Thymus (tissue), 11 donors: ENCODE measurements at regions not wholly inside any gene's neighbourhood (a gene's known extent, or its start where the extent isn't known, plus 50 kb on each side); places are given as distances from the start of the nearest gene placed in this dataset.
"Not testable (repeated sequence)": the region's sequence is repeated elsewhere in the genome, so short reads cannot be mapped to it uniquely, and the experiment has no call there.

ENCODE experiments used
- DNase-seq, 9 donors: peaks; one replicate each; pipeline ENCODE4 v3.0.0-alpha.2; 2013; ENCODE audit warnings: low spot score in 9 of 9, low read depth in 6 of 9, missing footprints in 1 of 9
- H3K27ac ChIP-seq, 2 donors: one replicate each; pipeline ENCODE4 v1.5.1; 2013; ENCODE audit warnings: control low read depth in 1 of 2, low read depth in 1 of 2, low read length in 1 of 2, mild to moderate bottlenecking in 1 of 2, moderate library complexity in 1 of 2
- H3K27me3 ChIP-seq, 2 donors: one replicate each; pipeline ENCODE4 v1.5.1; 2013; ENCODE audit warnings: low read length in 1 of 2; ENCODE audit not compliant: control insufficient read depth in 2 of 2, insufficient read depth in 1 of 2
- H3K36me3 ChIP-seq, 2 donors: one replicate each; pipeline ENCODE4 v1.5.1; 2013; ENCODE audit warnings: low read length in 1 of 2, mild to moderate bottlenecking in 1 of 2, moderate library complexity in 1 of 2; ENCODE audit not compliant: control insufficient read depth in 2 of 2, insufficient read depth in 2 of 2
- H3K4me1 ChIP-seq, 2 donors: one replicate each; pipeline ENCODE4 v1.5.1; 2013; ENCODE audit warnings: low read length in 2 of 2; ENCODE audit not compliant: control insufficient read depth in 2 of 2, insufficient read depth in 2 of 2
- H3K4me3 ChIP-seq, 2 donors: one replicate each; pipeline ENCODE4 v1.5.1; 2013; ENCODE audit warnings: low read length in 2 of 2, control low read depth in 1 of 2, mild to moderate bottlenecking in 1 of 2
- H3K9me3 ChIP-seq, 2 donors: one replicate each; pipeline ENCODE4 v1.5.1; 2013; ENCODE audit warnings: low read length in 1 of 2, mild to moderate bottlenecking in 1 of 2; ENCODE audit not compliant: control insufficient read depth in 2 of 2, insufficient read depth in 1 of 2
- WGBS: extraction: QIAGEN DNeasy Blood & Tissue Kit; methylation state at CpG from one replicate; pipeline ENCODE4 v1.1.7; 2013; 5-methylcytosine and 5-hydroxymethylcytosine counted together
- donor health status: healthy.

DNA sequence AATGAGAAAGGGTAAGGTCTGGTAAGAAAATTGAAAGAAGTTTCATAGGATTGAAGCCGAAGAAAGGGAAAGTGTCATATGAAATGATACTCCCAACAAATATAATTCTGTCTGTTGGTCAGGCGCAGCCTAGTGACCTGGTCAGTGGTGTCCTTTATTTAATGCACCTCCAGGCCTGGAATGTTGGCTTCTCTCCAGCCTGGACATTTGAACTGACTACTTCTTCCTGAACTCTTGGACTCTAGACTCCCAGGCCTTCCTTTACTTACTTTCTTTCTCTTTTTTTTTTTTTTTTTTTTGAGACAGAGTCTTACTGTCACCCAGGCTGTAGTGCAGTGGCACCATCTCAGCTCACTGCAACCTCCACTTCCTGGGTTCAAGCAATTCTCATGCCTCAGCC, 1381.5 kb upstream of the WWC1 start:
- no peaks in the 10 kb centered on the region for H3K9me3 ChIP-seq
- no peak overlapping the region for H3K4me3 ChIP-seq
- no peaks in the 10 kb centered on the region for H3K27me3 ChIP-seq
- DNase-seq = no peak
- WGBS = 100% methylated on average over 2 of the region's 2 CpGs
- no peak overlapping the region for H3K27ac ChIP-seq
- H3K36me3 ChIP-seq = no peaks in the 10 kb centered on the region
- H3K4me1 ChIP-seq = no peaks in the 10 kb centered on the region

DNA sequence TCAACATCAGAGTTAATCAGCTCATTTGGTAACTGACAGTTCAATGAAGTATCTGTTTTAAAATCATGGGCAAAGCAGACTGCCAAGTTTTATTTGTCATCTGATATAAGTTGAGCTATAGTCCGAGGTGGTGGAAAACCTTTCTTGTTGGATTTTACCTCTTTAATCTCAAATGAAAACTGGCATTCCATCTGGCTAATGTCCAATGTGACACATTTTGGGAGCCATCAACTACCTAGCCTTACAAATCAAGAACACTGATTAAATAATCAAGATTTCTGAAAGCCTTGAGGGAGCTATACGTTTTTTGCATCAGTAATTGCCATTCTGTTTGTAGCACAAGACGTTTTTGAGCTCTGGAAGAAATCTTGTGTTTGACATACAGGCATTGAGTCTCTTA, 1380.5 kb upstream of the WWC1 start:
- 64% methylated on average over 3 of the region's 3 CpGs for WGBS
- Histone ChIP-seq H3K27ac (no peak overlapping the region), H3K4me1 (no peaks in the 10 kb centered on the region), H3K9me3 (no peaks in the 10 kb centered on the region), H3K27me3 (no peaks in the 10 kb centered on the region), H3K4me3 (no peak overlapping the region), H3K36me3 (no peaks in the 10 kb centered on the region)
- no peak for DNase-seq

DNA sequence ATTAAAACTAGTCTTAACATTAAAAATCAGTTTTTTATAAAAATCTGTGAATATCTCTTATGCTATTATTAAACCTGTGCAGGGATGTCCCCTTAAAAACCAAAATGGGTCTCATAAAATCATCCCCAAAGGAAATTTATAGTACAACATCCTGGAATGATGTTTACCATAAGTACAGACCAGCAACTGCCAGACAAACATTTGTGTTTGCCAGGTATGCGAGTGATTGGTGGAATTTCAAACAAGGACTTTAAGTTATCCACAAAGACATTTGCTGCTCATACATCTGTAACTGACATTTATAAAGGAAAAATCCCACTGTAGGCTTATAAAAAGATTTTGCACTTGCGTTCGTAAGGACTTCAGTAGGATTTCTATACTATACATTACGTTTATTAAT, 1375.4 kb upstream of the WWC1 start:
- no peaks in the 10 kb centered on the region for H3K9me3 ChIP-seq
- no peak overlapping the region for H3K4me3 ChIP-seq
- H3K4me1 ChIP-seq = no peaks in the 10 kb centered on the region
- no peak for DNase-seq
- H3K27me3 ChIP-seq = no peaks in the 10 kb centered on the region
- H3K36me3 ChIP-seq = no peaks in the 10 kb centered on the region
- H3K27ac ChIP-seq = no peak overlapping the region
- WGBS = 97% methylated on average over 4 of the region's 4 CpGs

DNA sequence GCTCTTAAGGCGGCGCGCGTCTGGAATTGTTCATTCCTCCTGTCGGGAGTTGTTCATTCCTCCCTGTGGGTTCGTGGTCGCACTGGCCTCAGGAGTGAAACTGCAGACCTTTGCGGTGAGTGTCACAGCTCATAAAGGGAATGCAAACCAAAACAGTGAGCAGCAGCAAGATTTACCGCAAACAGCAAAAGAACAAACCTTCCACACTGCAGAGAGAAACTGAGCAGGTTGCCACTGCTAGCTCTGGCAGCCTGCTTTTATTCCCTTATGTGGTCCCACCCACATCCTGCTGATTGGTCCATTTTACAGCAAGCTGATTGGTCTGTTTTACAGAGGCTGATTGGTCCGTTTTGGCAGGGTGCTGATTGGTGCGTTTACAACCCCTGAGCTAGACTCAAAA, 1365.3 kb upstream of the WWC1 start:
- Histone ChIP-seq H3K36me3 (no peaks in the 10 kb centered on the region), H3K4me3 (no peak overlapping the region), H3K4me1 (no peaks in the 10 kb centered on the region), H3K27ac (no peak overlapping the region), H3K27me3 (no peaks in the 10 kb centered on the region), H3K9me3 (peaks cover 0 to 9% of the 10 kb centered on the region in 2 donors)
- no peak for DNase-seq
- WGBS = 97% methylated on average over 11 of the region's 11 CpGs

DNA sequence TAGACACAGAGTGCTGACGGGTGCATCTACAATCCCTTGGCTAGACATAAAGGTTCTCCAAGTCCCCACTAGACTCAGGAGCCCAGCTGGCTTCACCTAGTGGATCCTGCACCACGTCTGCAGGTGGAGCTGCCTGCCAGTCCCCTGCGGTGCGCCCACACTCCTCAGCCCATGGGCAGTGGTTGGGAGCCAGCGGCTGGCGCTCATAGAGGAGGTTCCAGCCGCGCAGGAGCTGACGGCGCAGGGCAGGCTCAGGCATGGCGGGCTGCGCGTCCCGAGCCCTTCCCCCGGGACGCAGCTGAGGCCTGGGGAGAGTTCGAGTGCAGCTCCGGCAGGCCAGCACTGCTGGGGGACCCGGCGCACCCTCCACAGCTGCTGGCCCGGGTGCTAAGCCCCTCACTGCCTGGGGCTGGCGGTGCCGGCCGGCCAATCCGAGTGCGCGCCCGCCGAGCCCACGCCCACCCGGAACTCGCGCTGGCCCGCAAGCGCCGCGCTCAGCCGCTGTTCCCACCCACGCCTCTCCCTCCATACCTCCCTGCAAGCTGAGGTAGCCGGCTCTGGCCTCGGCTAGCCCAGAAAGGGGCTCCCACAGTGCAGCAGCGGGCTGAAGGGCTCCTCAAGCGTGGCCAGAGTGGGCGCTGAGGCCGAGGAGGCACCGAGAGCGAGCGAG, 1364.5 kb upstream of the WWC1 start:
- WGBS = 97% methylated on average over 48 of the region's 48 CpGs
- not testable (repeated sequence) for H3K36me3 ChIP-seq, H3K9me3 ChIP-seq, H3K27ac ChIP-seq, DNase-seq, H3K4me3 ChIP-seq, H3K27me3 ChIP-seq, H3K4me1 ChIP-seq

DNA sequence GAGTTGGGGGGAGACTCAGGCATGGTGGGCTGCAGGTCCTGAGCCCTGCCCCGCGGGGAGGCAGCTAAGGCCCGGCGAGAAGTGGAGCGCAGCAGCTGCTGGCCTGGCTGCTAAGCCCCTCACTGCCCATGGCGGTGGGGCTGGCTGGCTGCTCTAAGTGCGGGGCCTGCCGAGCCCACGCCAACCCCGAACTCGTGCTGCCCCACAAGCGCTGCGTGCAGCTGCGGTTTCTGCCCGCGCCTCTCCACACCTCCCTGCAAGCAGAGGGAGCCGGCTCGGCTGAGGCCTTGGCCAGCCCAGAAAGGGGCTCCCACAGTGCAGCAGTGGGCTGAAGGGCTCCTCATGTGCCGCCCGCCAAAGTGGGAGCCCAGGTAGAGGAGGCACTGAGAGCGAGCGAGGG, 1355.1 kb upstream of the WWC1 start:
- 98% methylated on average over 22 of the region's 22 CpGs for WGBS
- H3K36me3 ChIP-seq = no peaks in the 10 kb centered on the region
- H3K4me3 ChIP-seq = no peak overlapping the region
- no peak overlapping the region for H3K27ac ChIP-seq
- H3K9me3 ChIP-seq = peaks cover 1 to 17% of the 10 kb centered on the region in 2 donors
- no peak for DNase-seq
- no peaks in the 10 kb centered on the region for H3K27me3 ChIP-seq
- no peaks in the 10 kb centered on the region for H3K4me1 ChIP-seq

DNA sequence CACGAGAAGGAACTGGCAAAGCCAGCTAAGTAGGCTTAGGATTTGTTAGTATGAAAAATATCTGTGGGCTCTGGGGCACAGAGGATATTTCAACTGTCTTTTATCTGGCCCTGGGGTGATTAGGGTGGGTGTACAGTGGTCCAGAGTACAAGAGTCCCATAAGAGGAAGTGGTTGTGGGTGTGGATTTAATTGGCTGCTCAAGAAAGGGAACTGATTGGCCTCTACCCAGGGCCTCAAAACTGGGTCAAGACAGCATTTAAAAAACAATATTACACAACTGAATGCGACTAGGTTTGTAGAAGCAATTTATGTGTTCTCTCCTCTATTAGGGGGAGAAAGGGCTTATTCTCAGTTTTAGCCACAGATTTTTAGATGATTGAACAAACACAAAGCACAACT, 1353.4 kb upstream of the WWC1 start:
- no peaks in the 10 kb centered on the region for H3K4me1 ChIP-seq
- H3K36me3 ChIP-seq = no peaks in the 10 kb centered on the region
- no peak overlapping the region for H3K4me3 ChIP-seq
- DNase-seq = no peak
- H3K27ac ChIP-seq = no peak overlapping the region
- H3K27me3 ChIP-seq = no peaks in the 10 kb centered on the region
- WGBS = 77% methylated on average over 2 of the region's 2 CpGs
- H3K9me3 ChIP-seq = peaks cover 1 to 14% of the 10 kb centered on the region in 2 donors

DNA sequence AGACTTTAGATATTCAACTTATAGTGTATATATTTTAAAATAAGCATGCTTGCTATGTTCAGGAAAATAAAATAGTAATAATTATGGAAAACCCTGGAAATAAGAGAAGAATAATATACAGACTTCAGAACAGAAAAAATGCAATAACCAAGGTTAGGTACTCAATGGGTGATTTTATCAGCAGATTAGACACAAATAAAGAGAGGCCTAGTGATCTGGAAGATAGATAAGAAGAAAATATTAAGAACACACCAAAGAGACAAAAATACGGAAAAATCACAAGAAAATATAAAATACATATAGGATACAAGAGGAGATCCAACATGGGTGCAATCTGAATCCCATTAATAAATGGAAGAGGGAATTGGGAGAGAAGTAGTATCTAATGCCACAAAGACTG, 1348.5 kb upstream of the WWC1 start:
- no peaks in the 10 kb centered on the region for H3K27me3 ChIP-seq
- WGBS = 97% methylated on average over 1 of the region's 1 CpG
- H3K9me3 ChIP-seq = peaks cover 0 to 4% of the 10 kb centered on the region in 2 donors
- H3K27ac ChIP-seq = no peak overlapping the region
- H3K4me3 ChIP-seq = no peak overlapping the region
- H3K36me3 ChIP-seq = no peaks in the 10 kb centered on the region
- H3K4me1 ChIP-seq = no peaks in the 10 kb centered on the region
- DNase-seq = no peak

DNA sequence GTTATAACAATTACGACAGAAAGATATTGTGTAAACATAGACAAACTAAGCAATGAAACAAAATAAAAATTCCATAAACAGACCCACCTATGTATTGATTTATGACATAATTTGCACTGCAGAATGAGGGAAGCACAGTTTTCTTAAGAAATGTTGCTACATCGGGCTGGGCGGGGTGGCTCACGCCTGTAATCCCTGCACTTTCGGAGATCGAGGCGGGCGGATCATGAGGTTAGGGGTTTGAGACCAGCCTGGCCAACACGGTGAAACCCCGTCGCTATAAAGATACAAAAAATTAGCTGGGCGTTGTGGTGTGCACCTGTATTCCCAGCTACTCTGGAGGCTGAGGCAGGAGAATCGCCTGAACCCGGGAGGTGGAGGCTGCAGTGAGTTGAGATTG, 1344.4 kb upstream of the WWC1 start:
- DNase-seq = no peak
- H3K9me3 ChIP-seq = peaks cover 0 to 4% of the 10 kb centered on the region in 2 donors
- 94% methylated on average over 14 of the region's 14 CpGs for WGBS
- H3K4me3 ChIP-seq = no peak overlapping the region
- no peaks in the 10 kb centered on the region for H3K36me3 ChIP-seq
- H3K27me3 ChIP-seq = no peaks in the 10 kb centered on the region
- no peaks in the 10 kb centered on the region for H3K4me1 ChIP-seq
- no peak overlapping the region for H3K27ac ChIP-seq

DNA sequence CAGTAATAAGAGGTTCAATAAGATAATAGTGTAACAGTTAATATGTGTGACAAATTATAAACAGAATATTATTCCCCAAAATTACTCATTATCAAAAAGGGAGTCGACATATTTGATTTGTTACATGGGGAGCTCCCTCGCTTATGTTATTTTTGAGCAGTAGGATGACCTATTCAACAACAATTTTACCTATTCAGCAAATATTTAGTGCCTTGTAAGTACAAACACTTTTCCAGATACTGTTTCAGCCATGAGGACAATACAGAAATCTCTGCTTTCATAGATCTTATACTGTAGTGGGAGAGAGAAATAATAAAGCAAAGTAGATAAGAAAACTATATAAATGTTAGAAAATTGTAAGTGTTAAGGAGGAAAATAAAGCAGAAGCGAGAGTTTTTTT, 1342.8 kb upstream of the WWC1 start:
- Histone ChIP-seq H3K4me1 (no peaks in the 10 kb centered on the region), H3K27me3 (no peaks in the 10 kb centered on the region), H3K9me3 (peaks cover 0 to 4% of the 10 kb centered on the region in 2 donors), H3K36me3 (no peaks in the 10 kb centered on the region), H3K27ac (no peak overlapping the region), H3K4me3 (no peak overlapping the region)
- DNase-seq = no peak
- WGBS = 89% methylated on average over 3 of the region's 3 CpGs
